GM19463 (cell line): ENCODE measurements at regions not wholly inside any gene's neighbourhood (a gene's known extent, or its start where the extent isn't known, plus 50 kb on each side); places are given as distances from the start of the nearest gene placed in this dataset.
"Not testable (repeated sequence)": the region's sequence is repeated elsewhere in the genome, so short reads cannot be mapped to it uniquely, and the experiment has no call there.

Experiments
- ATAC-seq: cut with Tn5 transposase; IDR thresholded peaks from one replicate; pipeline ENCODE4 v1.9.1; 2021; ENCODE audit warnings: mild to moderate bottlenecking, moderate library complexity; ENCODE audit not compliant: unreplicated experiment

GRCh38 chr15:35691891-35692867, 146.2 kb upstream of the DPH6 start:
- ATAC-seq = no peak

- ATAC-seq = no peak
Observed at GRCh38 chr15:35693286-35693685, 147.3 kb upstream of the DPH6 start.

- ATAC-seq = no peak
Observed at GRCh38 chr15:35693886-35694285, 147.9 kb upstream of the DPH6 start.

GRCh38 chr15:35695003-35695402, 149.0 kb upstream of the DPH6 start:
- no peak for ATAC-seq

GRCh38 chr15:35696767-35697231, 150.8 kb upstream of the DPH6 start:
- no peak for ATAC-seq

GRCh38 chr15:35697549-35698299, 151.8 kb upstream of the DPH6 start:
- no peak for ATAC-seq

- ATAC-seq = no peak
Observed at GRCh38 chr15:35698331-35698730, 152.4 kb upstream of the DPH6 start.

- no peak for ATAC-seq
Observed at GRCh38 chr15:35698966-35699575, 153.1 kb upstream of the DPH6 start.

- not testable (repeated sequence) for ATAC-seq
Observed at GRCh38 chr15:35700091-35700593, 154.2 kb upstream of the DPH6 start.

GRCh38 chr15:35701402-35702046, 155.6 kb upstream of the DPH6 start:
- ATAC-seq = no peak

GRCh38 chr15:35702946-35703495, 157.1 kb upstream of the DPH6 start:
- ATAC-seq = no peak

GRCh38 chr15:35705030-35705883, 159.3 kb upstream of the DPH6 start:
- ATAC-seq = peak; percentile 4

GRCh38 chr15:35705884-35706585, 160.1 kb upstream of the DPH6 start:
- ATAC-seq = peak; percentile 50

- ATAC-seq = no peak
Observed at GRCh38 chr15:35712956-35713355, 167.0 kb upstream of the DPH6 start.

GRCh38 chr15:35713733-35714132, 167.8 kb upstream of the DPH6 start:
- ATAC-seq = no peak

GRCh38 chr15:35717721-35718120, 171.8 kb upstream of the DPH6 start:
- ATAC-seq = no peak

- no peak for ATAC-seq
Observed at GRCh38 chr15:35720019-35720418, 174.1 kb upstream of the DPH6 start.

- no peak for ATAC-seq
Observed at GRCh38 chr15:35720984-35721383, 175.0 kb upstream of the DPH6 start.

- ATAC-seq = no peak
Observed at GRCh38 chr15:35721751-35722150, 175.8 kb upstream of the DPH6 start.
